GM12878 (cell line): ENCODE measurements at regions not wholly inside any gene's neighbourhood (a gene's known extent, or its start where the extent isn't known, plus 50 kb on each side); places are given as distances from the start of the nearest gene placed in this dataset.

Experiments
- ATAC-seq: fragments of 200-7000 bp; cut with Tn5 transposase; 3 replicates; pipeline ENCODE4 v1.9.1; 2020; ENCODE audit warnings: mild to moderate bottlenecking, moderate library complexity
- BruUV-seq: library from RNA; stranded (reverse); fragments of 400-500 nt; replicated peaks from 2 replicates; lab custom pipeline; 2021; lab: Mats Ljungman, UMichigan
- CTCF ChIA-PET: fragments of 300-600 bp; sonication (Branson Sonifier 250); formaldehyde crosslinking; extraction: SDS; loops from one replicate; lab custom pipeline; 2021; ENCODE audit warnings: inconsistent platforms; lab: Yijun Ruan, JAX
- POLR2A ChIA-PET: fragments of 350-600 bp; formaldehyde crosslinking; extraction: SDS; loops from one replicate; lab custom pipeline; 2021; ENCODE audit warnings: inconsistent platforms; lab: Charles Lee
- RAD21 ChIA-PET: fragments of 300-600 bp; sonication (Branson Sonifier 250); formaldehyde crosslinking; loops from one replicate; lab custom pipeline; 2023; ENCODE audit warnings: antibody characterized with exemption; ENCODE audit not compliant: unreplicated experiment; lab: Charles Lee
- SMC1A ChIA-PET: fragments of 300-600 bp; sonication (Branson Sonifier 250); formaldehyde crosslinking; loops from one replicate; lab custom pipeline; 2023; ENCODE audit not compliant: unreplicated experiment, uncharacterized antibody; lab: Charles Lee
- DNase-seq: peaks from one replicate; pipeline ENCODE4 v3.0.0-alpha.2; 2011; ENCODE audit warnings: low read depth, low spot score
- FAIRE-seq: peaks from 3 replicates; lab custom pipeline; 2011; peaks lifted over from hg19 to GRCh38; lab: Jason Lieb, UNC
- H2AFZ ChIP-seq: 2 replicates; pipeline ENCODE4 v1.6.0; 2011; ENCODE audit warnings: low read depth, low read length, control low read depth; ENCODE audit not compliant: control insufficient read depth
- H3K27ac ChIP-seq: 2 replicates; pipeline ENCODE4 v1.5.1; 2011; ENCODE audit warnings: control low read depth; ENCODE audit not compliant: control insufficient read depth, insufficient read depth
- H3K27me3 ChIP-seq, 2 experiments: replicated peaks in 1 of 2; 2 replicates each; pipeline versions ENCODE4 v1.6.0 to v1.6.1; 2011; ENCODE audit warnings: low read length in 1 of 2; ENCODE audit not compliant: control insufficient read depth in 2 of 2, insufficient read depth in 2 of 2
- H3K36me3 ChIP-seq, 2 experiments: 2 replicates each; pipeline ENCODE4 v1.5.1; 2011; ENCODE audit warnings: low read length in 1 of 2; ENCODE audit not compliant: control insufficient read depth in 2 of 2, insufficient read depth in 2 of 2
- H3K4me1 ChIP-seq: 2 replicates; pipeline ENCODE4 v1.6.1; 2011; ENCODE audit warnings: mild to moderate bottlenecking, low read length, moderate library complexity, mixed read lengths; ENCODE audit not compliant: control insufficient read depth, insufficient read depth
- H3K4me2 ChIP-seq: 2 replicates; pipeline ENCODE4 v1.6.0; 2011; ENCODE audit warnings: control low read depth; ENCODE audit not compliant: control insufficient read depth, insufficient read depth
- H3K4me3 ChIP-seq: fragments of 200-600 bp; sonication (generic); 2 replicates; pipeline ENCODE4 v1.5.1; 2016
- H3K79me2 ChIP-seq: 2 replicates; pipeline ENCODE4 v1.6.0; 2011; ENCODE audit warnings: low read length; ENCODE audit not compliant: control insufficient read depth, insufficient read depth
- H3K9ac ChIP-seq: 2 replicates; pipeline ENCODE4 v1.8.0; 2011; ENCODE audit warnings: low read length, control low read depth, mixed read lengths; ENCODE audit not compliant: control insufficient read depth, insufficient read depth
- H3K9me3 ChIP-seq: replicated peaks from 3 replicates; pipeline ENCODE4 v1.5.1; 2011; ENCODE audit warnings: mild to moderate bottlenecking, low read length; ENCODE audit not compliant: control insufficient read depth, insufficient read depth
- H4K20me1 ChIP-seq: 2 replicates; pipeline ENCODE4 v1.6.0; 2011; ENCODE audit not compliant: control insufficient read depth, insufficient read depth
- CHD2 ChIP-seq: IDR thresholded peaks from 2 replicates; pipeline ENCODE4 v1.6.1; 2011; ENCODE audit warnings: low read depth, low read length, improper control_type of control experiment, borderline replicate concordance
- CUX1 ChIP-seq: IDR thresholded peaks from 2 replicates; pipeline ENCODE4 v1.6.1; 2012; ENCODE audit warnings: improper control_type of control experiment, low read depth, low read length; ENCODE audit not compliant: insufficient replicate concordance
- EED ChIP-seq: sonication (generic); IDR thresholded peaks from 2 replicates; pipeline ENCODE4 v1.6.1; 2016; ENCODE audit warnings: antibody characterized with exemption, low read depth
- MLLT1 ChIP-seq: fragments of 450-650 bp; IDR thresholded peaks from 2 replicates; pipeline ENCODE4 v1.6.1; 2016; ENCODE audit warnings: mild to moderate bottlenecking
- RB1 ChIP-seq: fragments of 450-650 bp; formaldehyde crosslinking; IDR thresholded peaks from 2 replicates; pipeline ENCODE4 v1.6.1; 2017; ENCODE audit warnings: mild to moderate bottlenecking, borderline replicate concordance
- SMAD1 ChIP-seq: fragments of 450-650 bp; IDR thresholded peaks from 2 replicates; pipeline ENCODE4 v1.6.1; 2018; ENCODE audit warnings: mild to moderate bottlenecking, low read depth; ENCODE audit not compliant: partially characterized antibody
- SREBF2 ChIP-seq: IDR thresholded peaks from 2 replicates; pipeline ENCODE4 v1.6.1; 2012; ENCODE audit warnings: mild to moderate bottlenecking, low read length
- SRF ChIP-seq, 2 experiments: IDR thresholded peaks; 2 replicates each; pipeline ENCODE4 v1.6.1; 2011; ENCODE audit warnings: low read depth in 2 of 2, low read length in 2 of 2, mild to moderate bottlenecking in 1 of 2, moderate library complexity in 1 of 2
- WGBS: methylation state at CpG from one replicate; pipeline ENCODE4 v1.1.6; 2016; ENCODE audit warnings: low lambda C conversion rate; ENCODE audit not compliant: insufficient replicate concordance, insufficient coverage; ENCODE audit errors: missing lambda C conversion rate; 5-methylcytosine and 5-hydroxymethylcytosine counted together
- in situ Hi-C: fragments of 300-500 bp; cut with MboI; formaldehyde crosslinking; loops from 9 replicates; pipeline ENCODE4 v1.14.3; 2018; ENCODE audit warnings: mixed read lengths
- intact Hi-C: fragments of 100-400 bp; cut with micrococcal nuclease; formaldehyde crosslinking; loops from one replicate; pipeline ENCODE4 v1.14.2; 2022; ENCODE audit not compliant: unreplicated experiment

- no TSS peak for BruUV-seq
- no peaks in the 10 kb centered on the region for H3K36me3 ChIP-seq
- SMC1A ChIA-PET: interaction anchor here (1.5 kb wide), 1 partner anchor 169 kb away, joined by 3 read pairs; no protein-coding TSS in a partner anchor
- H4K20me1 ChIP-seq: no peaks in the 10 kb centered on the region
- H3K4me2 ChIP-seq: no peak overlapping the region
- intact Hi-C loops: no loop called here
- TF ChIP-seq SREBF2: no peak
- TF ChIP-seq SRF (IDR thresholded peaks at IDR 0.05; ENCODE audit: low read depth in 2 of 2, low read length in 2 of 2): peak in 1 of 2 experiments; percentile 41; a peak in 1 of 4 replicates
- peak; percentile 76 for TF ChIP-seq MLLT1
- TF ChIP-seq, all 136 proteins: peak for 2
- Histone ChIP-seq H3K79me2 (no peaks in the 10 kb centered on the region), H3K4me3 (no peak overlapping the region), H3K27ac (no peak overlapping the region), H3K4me1 (no peaks in the 10 kb centered on the region), H3K9me3 (no peaks in the 10 kb centered on the region), H3K9ac (no peak overlapping the region), H2AFZ (no peak overlapping the region), H3K27me3 (peaks cover 0 to 3% of the 10 kb centered on the region in 2 experiments; a peak in 2 of 4 replicates)
- POLR2A ChIA-PET: no interaction called here
- WGBS: 92% methylated on average over 2 of the region's 2 CpGs
- in situ Hi-C loops: loop anchor here (5.0 kb wide), 1 partner anchor 52 kb away; no protein-coding TSS in a partner anchor
- ATAC-seq: no peak
- RAD21 ChIA-PET: no interaction called here
- no peak for FAIRE-seq
- no peak for DNase-seq
- CTCF ChIA-PET: interaction anchor here (0.6 kb wide), 1 partner anchor 492 kb away, joined by 3 read pairs; no protein-coding TSS in a partner anchor
Observed at GRCh38 chr1:38240618-38241017, 194.0 kb upstream of the POU3F1 start.

DNA sequence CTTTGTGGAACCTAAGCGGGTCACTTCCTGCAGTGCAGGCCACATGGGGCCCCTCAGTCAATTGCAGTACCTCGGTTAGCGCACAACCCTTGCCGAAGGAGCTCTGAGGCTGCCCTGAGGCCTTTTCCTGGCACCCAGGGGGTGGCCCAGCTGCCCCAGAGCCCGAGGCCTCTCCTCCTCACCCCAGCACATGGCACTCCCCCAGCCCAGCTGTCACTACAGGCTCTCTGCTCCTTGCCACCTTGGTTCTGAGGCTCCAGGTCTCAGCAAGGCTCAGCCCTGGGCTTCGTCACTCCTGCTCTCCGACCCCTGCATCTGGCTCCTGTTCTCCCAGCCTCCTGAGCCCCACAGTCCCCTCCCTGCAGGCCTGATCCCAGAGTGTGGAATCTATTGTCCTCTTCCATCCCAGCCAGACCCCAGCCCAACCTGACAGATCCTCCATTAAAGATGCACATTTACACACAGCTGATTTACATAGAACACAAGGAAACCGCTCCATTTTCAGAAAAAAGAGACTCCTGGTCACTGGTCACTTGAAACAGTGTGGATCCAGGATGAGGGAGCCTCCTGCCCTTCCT lies 192.8 kb upstream of the POU3F1 start:
- H3K4me1 ChIP-seq: no peaks in the 10 kb centered on the region
- ChIA-PET RAD21 (no interaction called here), SMC1A (no interaction called here), POLR2A (no interaction called here), CTCF (no interaction called here)
- no peaks in the 10 kb centered on the region for H3K79me2 ChIP-seq
- intact Hi-C loops (no loop called here), in situ Hi-C loops (no loop called here)
- no TSS peak for BruUV-seq
- H3K27me3 ChIP-seq: peaks cover 0 to 3% of the 10 kb centered on the region in 2 experiments; a peak in 2 of 4 replicates
- H2AFZ ChIP-seq: no peak overlapping the region
- no peak for FAIRE-seq
- ATAC-seq: no peak
- 60% methylated on average over 7 of the region's 8 CpGs for WGBS
- H3K36me3 ChIP-seq: no peaks in the 10 kb centered on the region
- H3K27ac ChIP-seq: no peak overlapping the region
- no peak for DNase-seq
- no peaks in the 10 kb centered on the region for H3K9me3 ChIP-seq
- H3K9ac ChIP-seq: no peak overlapping the region
- no peak overlapping the region for H3K4me3 ChIP-seq
- H3K4me2 ChIP-seq: no peak overlapping the region
- no peaks in the 10 kb centered on the region for H4K20me1 ChIP-seq
- TF ChIP-seq CUX1 (no peak), EED (no peak), CHD2 (no peak), MLLT1 (no peak), RB1 (no peak), SMAD1 (no peak)
